Left lung (tissue), 4 donors: ENCODE measurements at regions not wholly inside any gene's neighbourhood (a gene's known extent, or its start where the extent isn't known, plus 50 kb on each side); places are given as distances from the start of the nearest gene placed in this dataset.

Source experiments
- ATAC-seq: fragments of 200-7000 bp; cut with Tn5 transposase; one replicate; pipeline ENCODE4 v1.9.1; 2020; ENCODE audit warnings: moderate library complexity
- DNase-seq, 4 donors: peaks; one replicate each; pipeline ENCODE4 v3.0.0-alpha.2; 2013 to 2020
- H3K27ac ChIP-seq, 2 donors: fragments of 200-600 bp; sonication (generic) in 1 of 2; one replicate each; pipeline versions ENCODE4 v1.5.0 to v1.8.0; 2020 to 2021
- H3K27me3 ChIP-seq, 2 donors: fragments of 200-600 bp; sonication (generic) in 1 of 2; one replicate each; pipeline versions ENCODE4 v1.5.0 to v1.8.0; 2020 to 2021
- H3K36me3 ChIP-seq, 2 donors: fragments of 200-600 bp; sonication (generic) in 1 of 2; one replicate each; pipeline versions ENCODE4 v1.5.0 to v1.8.0; 2020 to 2021
- H3K4me1 ChIP-seq, 2 donors: fragments of 200-600 bp; one replicate each; pipeline ENCODE4 v1.8.0; 2021
- H3K4me3 ChIP-seq, 2 donors: fragments of 200-600 bp; sonication (generic) in 1 of 2; one replicate each; pipeline versions ENCODE4 v1.5.0 to v1.8.0; 2020 to 2021; ENCODE audit warnings: mild to moderate bottlenecking in 1 of 2
- H3K9me3 ChIP-seq, 2 donors: fragments of 200-600 bp; sonication (generic) in 1 of 2; one replicate each; pipeline versions ENCODE4 v1.5.0 to v1.8.0; 2020 to 2021
- CTCF ChIP-seq, 2 donors: fragments of 200-600 bp; sonication (generic) in 1 of 2; IDR thresholded peaks; one replicate each; pipeline versions ENCODE4 v1.5.0 to v1.8.0; 2021; ENCODE audit warnings: antibody characterized with exemption in 2 of 2
- intact Hi-C, 2 donors: fragments of 100-400 bp; cut with DNase I; formaldehyde crosslinking; loops; one replicate each; pipeline versions ENCODE4 v1.11.2 to v1.14.2; 2022
- donor health status: DM: no; HTN: yes; CAD: no.
- donor health status: DM: no; HTN: no; CAD: no.

- intact Hi-C loops: no loop called here
- no peak overlapping the region for H3K4me3 ChIP-seq
- no peak for TF ChIP-seq CTCF (IDR thresholded peaks at IDR 0.05)
- H3K27ac ChIP-seq: no peak overlapping the region
- H3K9me3 ChIP-seq: peaks cover 0 to 4% of the 10 kb centered on the region in 2 donors
- DNase-seq: no peak
- no peak for ATAC-seq
- H3K27me3 ChIP-seq: no peaks in the 10 kb centered on the region
- H3K4me1 ChIP-seq: no peaks in the 10 kb centered on the region
- H3K36me3 ChIP-seq: no peaks in the 10 kb centered on the region
Observed at GRCh38 chr5:5969942-5970483, 408.3 kb downstream of the MED10 start.

GRCh38 chr5:5968981-5969380, 409.4 kb downstream of the MED10 start:
- Histone ChIP-seq H3K27ac (no peak overlapping the region), H3K9me3 (peaks cover 0 to 14% of the 10 kb centered on the region in 2 donors), H3K27me3 (no peaks in the 10 kb centered on the region), H3K4me1 (no peaks in the 10 kb centered on the region), H3K4me3 (no peak overlapping the region), H3K36me3 (no peaks in the 10 kb centered on the region)
- TF ChIP-seq CTCF (IDR thresholded peaks at IDR 0.05): no peak
- intact Hi-C loops: no loop called here
- DNase-seq: no peak
- ATAC-seq: no peak

- no peaks in the 10 kb centered on the region for H3K36me3 ChIP-seq
- ATAC-seq (no peak), DNase-seq (no peak)
- no peak overlapping the region for H3K27ac ChIP-seq
- no peak overlapping the region for H3K4me3 ChIP-seq
- H3K4me1 ChIP-seq: no peaks in the 10 kb centered on the region
- H3K9me3 ChIP-seq: peaks cover 0 to 20% of the 10 kb centered on the region in 2 donors
- no peaks in the 10 kb centered on the region for H3K27me3 ChIP-seq
- intact Hi-C loops: no loop called here
- no peak for TF ChIP-seq CTCF (IDR thresholded peaks at IDR 0.05)
Observed at GRCh38 chr5:5967944-5968343, 410.4 kb downstream of the MED10 start.

GRCh38 chr5:5967373-5967772, 411.0 kb downstream of the MED10 start:
- no peak for TF ChIP-seq CTCF (IDR thresholded peaks at IDR 0.05)
- ATAC-seq (peak; percentile 88), DNase-seq (peak in 1 of 4 donors; percentile 58)
- intact Hi-C loops: no loop called here
- Histone ChIP-seq H3K4me3 (no peak overlapping the region), H3K27me3 (no peaks in the 10 kb centered on the region), H3K27ac (no peak overlapping the region), H3K4me1 (no peaks in the 10 kb centered on the region), H3K9me3 (peaks cover 0 to 20% of the 10 kb centered on the region in 2 donors), H3K36me3 (no peaks in the 10 kb centered on the region)

- DNase-seq: peak in 1 of 4 donors; percentile 51
- intact Hi-C loops: no loop called here
- peak; percentile 73 for ATAC-seq
Observed at GRCh38 chr5:5965132-5965531, 413.2 kb downstream of the MED10 start.

More at GRCh38 chr5:5965132-5965531, 413.2 kb downstream of the MED10 start:
- Histone ChIP-seq H3K27ac (no peak overlapping the region), H3K4me1 (no peaks in the 10 kb centered on the region), H3K9me3 (peaks cover 0 to 18% of the 10 kb centered on the region in 2 donors), H3K27me3 (no peaks in the 10 kb centered on the region), H3K4me3 (no peak overlapping the region), H3K36me3 (no peaks in the 10 kb centered on the region)
- TF ChIP-seq CTCF (IDR thresholded peaks at IDR 0.05): no peak
